Epithelial cell of proximal tubule (primary cell): ENCODE measurements at regions not wholly inside any gene's neighbourhood (a gene's known extent, or its start where the extent isn't known, plus 50 kb on each side); places are given as distances from the start of the nearest gene placed in this dataset.

Experiments
- DNase-seq: peaks from one replicate; pipeline ENCODE4 v3.0.0-alpha.2; 2011; ENCODE audit warnings: low read depth
- H3K4me3 ChIP-seq: 2 replicates; pipeline ENCODE4 v1.5.1; 2011; ENCODE audit warnings: low read depth, mild to moderate bottlenecking, low read length
- CTCF ChIP-seq: conservative IDR thresholded peaks from 2 replicates; pipeline ENCODE4 v1.5.1; 2012; ENCODE audit warnings: low read depth, mild to moderate bottlenecking, low read length

- no peak for DNase-seq
- TF ChIP-seq CTCF = no peak
- H3K4me3 ChIP-seq = no peak overlapping the region
Observed at GRCh38 chr15:68500363-68501258, 68.6 kb upstream of the ITGA11 start.

- TF ChIP-seq CTCF = no peak
- H3K4me3 ChIP-seq = no peak overlapping the region
- no peak for DNase-seq
Observed at GRCh38 chr15:68501259-68501591, 69.3 kb upstream of the ITGA11 start.

- no peak for DNase-seq
- no peak overlapping the region for H3K4me3 ChIP-seq
- no peak for TF ChIP-seq CTCF
Observed at GRCh38 chr15:68501616-68502015, 69.7 kb upstream of the ITGA11 start.

- TF ChIP-seq CTCF = no peak
- DNase-seq = no peak
- H3K4me3 ChIP-seq = no peak overlapping the region
Observed at GRCh38 chr15:68502398-68502901, 70.5 kb upstream of the ITGA11 start.

GRCh38 chr15:68503213-68503612 lies 71.2 kb upstream of the ITGA11 start:
- H3K4me3 ChIP-seq = no peak overlapping the region
- no peak for DNase-seq
- no peak for TF ChIP-seq CTCF

GRCh38 chr15:68503791-68504680 lies 72.1 kb upstream of the ITGA11 start:
- no peak for DNase-seq
- H3K4me3 ChIP-seq = no peak overlapping the region
- no peak for TF ChIP-seq CTCF
